Inflammatory macrophage (primary cell): ENCODE measurements at regions not wholly inside any gene's neighbourhood (a gene's known extent, or its start where the extent isn't known, plus 50 kb on each side); places are given as distances from the start of the nearest gene placed in this dataset.

Experiments
- DNase-seq, 2 donors: peaks; one replicate each; pipeline ENCODE4 v3.0.0-alpha.2; 2020 to 2022

- no peak for DNase-seq
These were observed 51.1 kb downstream of the GARRE1 start for GRCh38 chr19:34305221-34306083.

- DNase-seq = no peak
These were observed 51.9 kb downstream of the GARRE1 start for GRCh38 chr19:34306213-34306661.

- no peak for DNase-seq
These were observed 52.5 kb downstream of the GARRE1 start for GRCh38 chr19:34306824-34307223.

GRCh38 chr19:34308381-34309367 is 54.3 kb downstream of the GARRE1 start:
- peak; percentile 37 to 40 for DNase-seq

- no peak for DNase-seq
These were observed 55.2 kb downstream of the GARRE1 start for GRCh38 chr19:34309368-34310138.

GRCh38 chr19:34310494-34310981 is 54.5 kb upstream of the GPI start:
- no peak for DNase-seq

- DNase-seq = no peak
These were observed 51.8 kb upstream of the GPI start for GRCh38 chr19:34313188-34313587.

GRCh38 chr19:34314437-34315313 is 50.3 kb upstream of the GPI start:
- no peak for DNase-seq
